DND-41 (cell line): ENCODE measurements at regions not wholly inside any gene's neighbourhood (a gene's known extent, or its start where the extent isn't known, plus 50 kb on each side); places are given as distances from the start of the nearest gene placed in this dataset.

ENCODE experiments used
- ATAC-seq: fragments of 200-7000 bp; cut with Tn5 transposase; 3 replicates; pipeline ENCODE4 v1.9.1; 2021; ENCODE audit warnings: low read depth; ENCODE audit not compliant: insufficient read depth
- DNase-seq: peaks from one replicate; pipeline ENCODE4 v3.0.0-alpha.2; 2020
- H2AFZ ChIP-seq: 2 replicates; pipeline ENCODE4 v1.6.0; 2012; ENCODE audit warnings: low read depth, low read length
- H3K27ac ChIP-seq: 2 replicates; pipeline ENCODE4 v1.5.1; 2012; ENCODE audit warnings: low read length, inconsistent platforms
- H3K27me3 ChIP-seq: fragments of 200-600 bp; sonication (generic); 2 replicates; pipeline ENCODE4 v1.6.0; 2012; ENCODE audit warnings: low read length, mild to moderate bottlenecking, inconsistent platforms; ENCODE audit not compliant: insufficient read depth, poor library complexity
- H3K36me3 ChIP-seq: 2 replicates; pipeline ENCODE4 v1.5.1; 2012; ENCODE audit warnings: low read length, inconsistent platforms; ENCODE audit not compliant: insufficient read depth
- H3K4me1 ChIP-seq: 2 replicates; pipeline ENCODE4 v1.5.1; 2012; ENCODE audit warnings: mild to moderate bottlenecking, low read length; ENCODE audit not compliant: insufficient read depth
- H3K4me2 ChIP-seq: 2 replicates; pipeline ENCODE4 v1.6.0; 2012; ENCODE audit warnings: mild to moderate bottlenecking, moderate library complexity, low read length, inconsistent platforms; ENCODE audit not compliant: insufficient read depth
- H3K4me3 ChIP-seq, 2 experiments: fragments of 200-600 bp in 1 of 2; shearing (Covaris generic) in 1 of 2; 2 replicates each; pipeline ENCODE4 v1.5.1; 2012 to 2016; ENCODE audit warnings: inconsistent platforms in 2 of 2, low read length in 2 of 2, mild to moderate bottlenecking in 2 of 2, low read depth in 1 of 2, moderate library complexity in 1 of 2
- H3K79me2 ChIP-seq: 2 replicates; pipeline ENCODE4 v1.6.0; 2012; ENCODE audit warnings: low read length, inconsistent platforms; ENCODE audit not compliant: insufficient read depth
- H3K9ac ChIP-seq: 2 replicates; pipeline ENCODE4 v1.6.0; 2012; ENCODE audit warnings: low read depth, mild to moderate bottlenecking, inconsistent platforms, low read length, moderate library complexity
- H3K9me3 ChIP-seq: 2 replicates; pipeline ENCODE4 v1.5.1; 2012; ENCODE audit warnings: low read length, moderate library complexity, mild to moderate bottlenecking, inconsistent platforms; ENCODE audit not compliant: insufficient read depth, severe bottlenecking
- H4K20me1 ChIP-seq: 2 replicates; pipeline ENCODE4 v1.6.0; 2012; ENCODE audit warnings: low read length; ENCODE audit not compliant: insufficient read depth
- EZH2 ChIP-seq: IDR thresholded peaks from 3 replicates; pipeline ENCODE4 v1.6.1; 2012; ENCODE audit warnings: borderline replicate concordance, low read depth, mild to moderate bottlenecking, moderate library complexity, low read length, inconsistent platforms; ENCODE audit not compliant: severe bottlenecking
- TF ChIP-seq, protein P1 (sequence below): IDR thresholded peaks from 2 replicates; pipeline ENCODE4 v1.5.1; 2012; ENCODE audit warnings: borderline replicate concordance, low read length, moderate library complexity, mild to moderate bottlenecking; ENCODE audit not compliant: poor library complexity, severe bottlenecking; ENCODE audit errors: extremely low read depth

DNA sequence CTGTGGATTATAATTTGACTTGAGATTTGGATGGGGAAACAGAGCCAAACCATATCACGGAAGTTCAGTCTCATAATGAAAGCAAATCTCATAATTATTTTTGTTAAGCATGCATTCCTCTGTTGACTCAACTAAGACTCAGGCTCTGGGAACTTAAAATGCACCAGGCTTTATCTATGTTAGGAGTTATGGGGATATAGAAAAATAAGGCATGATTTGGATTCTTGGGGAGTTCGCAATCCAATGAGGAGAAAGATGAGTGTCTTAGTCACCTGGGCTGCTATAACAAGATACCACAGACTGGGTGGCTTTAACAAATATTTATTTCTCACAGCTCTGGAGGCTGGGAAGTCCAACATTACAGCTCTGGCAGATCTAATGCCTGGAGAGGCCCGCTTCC lies 89.4 kb upstream of the TJP1 start:
- Histone ChIP-seq H3K4me2 (no peak overlapping the region), H3K4me3 (no peak overlapping the region), H3K79me2 (no peaks in the 10 kb centered on the region), H3K9me3 (no peaks in the 10 kb centered on the region), H3K27me3 (peaks cover under 1% of the 10 kb centered on the region), H3K9ac (no peak overlapping the region), H4K20me1 (no peaks in the 10 kb centered on the region), H3K4me1 (no peaks in the 10 kb centered on the region), H3K27ac (no peak overlapping the region), H2AFZ (no peak overlapping the region), H3K36me3 (no peaks in the 10 kb centered on the region)
- DNase-seq (no peak), ATAC-seq (no peak)
- TF ChIP-seq, protein P1, sequence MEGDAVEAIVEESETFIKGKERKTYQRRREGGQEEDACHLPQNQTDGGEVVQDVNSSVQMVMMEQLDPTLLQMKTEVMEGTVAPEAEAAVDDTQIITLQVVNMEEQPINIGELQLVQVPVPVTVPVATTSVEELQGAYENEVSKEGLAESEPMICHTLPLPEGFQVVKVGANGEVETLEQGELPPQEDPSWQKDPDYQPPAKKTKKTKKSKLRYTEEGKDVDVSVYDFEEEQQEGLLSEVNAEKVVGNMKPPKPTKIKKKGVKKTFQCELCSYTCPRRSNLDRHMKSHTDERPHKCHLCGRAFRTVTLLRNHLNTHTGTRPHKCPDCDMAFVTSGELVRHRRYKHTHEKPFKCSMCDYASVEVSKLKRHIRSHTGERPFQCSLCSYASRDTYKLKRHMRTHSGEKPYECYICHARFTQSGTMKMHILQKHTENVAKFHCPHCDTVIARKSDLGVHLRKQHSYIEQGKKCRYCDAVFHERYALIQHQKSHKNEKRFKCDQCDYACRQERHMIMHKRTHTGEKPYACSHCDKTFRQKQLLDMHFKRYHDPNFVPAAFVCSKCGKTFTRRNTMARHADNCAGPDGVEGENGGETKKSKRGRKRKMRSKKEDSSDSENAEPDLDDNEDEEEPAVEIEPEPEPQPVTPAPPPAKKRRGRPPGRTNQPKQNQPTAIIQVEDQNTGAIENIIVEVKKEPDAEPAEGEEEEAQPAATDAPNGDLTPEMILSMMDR: no peak
- TF ChIP-seq EZH2: no peak

DNA sequence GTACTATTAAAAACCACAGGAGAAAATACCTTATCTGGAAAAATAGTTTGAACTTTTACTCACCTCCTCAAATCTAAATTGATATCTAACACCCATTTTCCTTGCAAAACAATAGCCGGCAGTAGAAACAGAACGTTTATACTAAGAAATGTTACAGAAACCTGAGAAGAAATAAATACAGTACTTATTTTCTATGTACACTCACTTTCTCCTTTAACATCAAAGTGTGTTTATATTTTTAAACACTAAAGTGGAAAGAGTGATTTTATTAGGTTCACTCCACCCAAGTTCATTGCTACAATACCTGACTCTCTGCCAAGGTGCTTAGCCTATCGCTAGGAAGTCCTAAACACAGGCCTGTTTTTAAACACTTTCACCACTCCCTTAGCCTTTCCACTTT lies 87.8 kb upstream of the TJP1 start:
- TF ChIP-seq, protein P1: no peak
- TF ChIP-seq EZH2: no peak
- no peak overlapping the region for H3K27ac ChIP-seq
- no peak overlapping the region for H2AFZ ChIP-seq
- no peaks in the 10 kb centered on the region for H3K36me3 ChIP-seq
- no peak for ATAC-seq
- H3K4me2 ChIP-seq: no peak overlapping the region
- no peaks in the 10 kb centered on the region for H3K4me1 ChIP-seq
- H3K9ac ChIP-seq: no peak overlapping the region
- no peak overlapping the region for H3K4me3 ChIP-seq
- H3K9me3 ChIP-seq: no peaks in the 10 kb centered on the region
- no peaks in the 10 kb centered on the region for H3K27me3 ChIP-seq
- H3K79me2 ChIP-seq: no peaks in the 10 kb centered on the region
- no peaks in the 10 kb centered on the region for H4K20me1 ChIP-seq
- DNase-seq: no peak

DNA sequence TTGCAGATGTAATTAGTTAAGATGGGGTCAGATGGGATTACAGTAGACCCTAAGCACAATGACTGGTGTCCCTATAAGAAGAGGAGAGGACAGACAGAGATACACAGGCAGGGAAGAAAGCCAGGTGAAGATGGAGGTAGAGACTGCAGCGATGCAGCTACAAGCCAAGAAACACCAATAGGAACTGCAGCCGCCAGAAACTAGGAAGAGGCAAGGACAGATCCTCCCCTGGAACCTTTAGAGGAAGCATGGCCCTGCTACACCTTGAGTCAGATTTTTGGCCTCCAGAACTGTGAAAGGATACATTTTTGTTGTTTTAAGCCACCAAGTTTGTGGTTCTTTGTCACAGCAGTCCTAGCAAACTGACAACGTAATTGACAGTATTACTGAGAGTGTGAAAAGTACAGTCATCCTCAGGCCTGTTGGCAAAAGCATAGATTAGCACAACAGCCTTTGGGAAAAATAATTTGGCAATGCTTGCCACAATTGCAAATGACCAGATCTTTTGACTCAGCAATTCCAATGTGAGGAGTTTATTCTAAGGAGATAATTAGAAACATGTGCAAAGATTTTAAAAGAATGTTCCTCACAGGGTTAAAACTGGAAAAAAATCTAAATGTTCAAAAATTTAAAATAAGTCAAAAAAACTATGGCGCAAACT lies 82.6 kb upstream of the TJP1 start:
- DNase-seq (no peak), ATAC-seq (no peak)
- H3K9me3 ChIP-seq: no peaks in the 10 kb centered on the region
- H3K79me2 ChIP-seq: no peaks in the 10 kb centered on the region
- H3K9ac ChIP-seq: no peak overlapping the region
- H4K20me1 ChIP-seq: no peaks in the 10 kb centered on the region
- no peaks in the 10 kb centered on the region for H3K4me1 ChIP-seq
- H3K36me3 ChIP-seq: no peaks in the 10 kb centered on the region
- no peaks in the 10 kb centered on the region for H3K27me3 ChIP-seq
- H3K27ac ChIP-seq: no peak overlapping the region
- H3K4me3 ChIP-seq: no peak overlapping the region
- no peak overlapping the region for H2AFZ ChIP-seq
- no peak overlapping the region for H3K4me2 ChIP-seq
- TF ChIP-seq EZH2: no peak
- TF ChIP-seq, protein P1: no peak
